OCI-LY3 (cell line): ENCODE measurements at regions not wholly inside any gene's neighbourhood (a gene's known extent, or its start where the extent isn't known, plus 50 kb on each side); places are given as distances from the start of the nearest gene placed in this dataset.

ENCODE experiments used
- H2AFZ ChIP-seq: fragments of 200-600, 300-600 bp; shearing (Covaris generic); 2 replicates; pipeline ENCODE4 v1.6.0; 2014; ENCODE audit warnings: antibody characterized with exemption, low read depth, low read length
- H3K27ac ChIP-seq: fragments of 200-600, 300-600 bp; sonication (generic); 2 replicates; pipeline ENCODE4 v1.5.1; 2014; ENCODE audit warnings: mild to moderate bottlenecking, low read length, moderate library complexity, mixed read lengths
- H3K27me3 ChIP-seq: fragments of 200-600, 300-600 bp; sonication (generic); 2 replicates; pipeline ENCODE4 v1.6.1; 2014; ENCODE audit warnings: low read depth, low read length, mixed read lengths
- H3K36me3 ChIP-seq: fragments of 200-600, 300-600 bp; sonication (generic); replicated peaks from 2 replicates; pipeline ENCODE3; 2014; ENCODE audit warnings: low read depth, low read length, mixed read lengths
- H3K4me1 ChIP-seq: fragments of 300-600, 200-600 bp; sonication (generic); 2 replicates; pipeline ENCODE4 v1.6.1; 2014; ENCODE audit warnings: low read length, mixed read lengths
- H3K4me2 ChIP-seq: fragments of 200-600, 300-600 bp; sonication (generic); 2 replicates; pipeline ENCODE4 v1.6.1; 2014; ENCODE audit warnings: low read length, mixed read lengths
- H3K4me3 ChIP-seq: fragments of 300-600, 200-600 bp; sonication (generic); 2 replicates; pipeline ENCODE4 v1.5.1; 2014; ENCODE audit warnings: antibody characterized with exemption, mild to moderate bottlenecking, low read length, moderate library complexity
- H3K79me2 ChIP-seq: fragments of 300-600, 200-600 bp; shearing (Covaris generic); 2 replicates; pipeline ENCODE4 v1.6.1; 2014; ENCODE audit warnings: mild to moderate bottlenecking, low read length, mixed read lengths
- H3K9ac ChIP-seq: fragments of 300-600, 200-600 bp; shearing (Covaris generic); 2 replicates; pipeline ENCODE4 v1.6.0; 2014; ENCODE audit warnings: mild to moderate bottlenecking, low read length, moderate library complexity
- H3K9me3 ChIP-seq: fragments of 200-600, 300-600 bp; shearing (Covaris generic); 2 replicates; pipeline ENCODE4 v1.6.1; 2014; ENCODE audit warnings: low read length, mixed read lengths; ENCODE audit not compliant: insufficient read depth
- H4K20me1 ChIP-seq: fragments of 200-600, 300-600 bp; sonication (generic); 2 replicates; pipeline ENCODE4 v1.6.1; 2016; ENCODE audit warnings: low read length, mixed read lengths; ENCODE audit not compliant: insufficient read depth
- EZH2phosphoT487 ChIP-seq: fragments of 200-600 bp; shearing (Covaris generic); IDR thresholded peaks from 2 replicates; pipeline ENCODE4 v1.6.1; 2018; ENCODE audit warnings: antibody characterized with exemption, mixed run types, low read depth
- TF ChIP-seq, protein P1 (sequence below): fragments of 200-600, 300-600 bp; sonication (generic); IDR thresholded peaks from 2 replicates; pipeline ENCODE4 v1.5.1; 2014; ENCODE audit warnings: antibody characterized with exemption, low read length, low read depth

DNA sequence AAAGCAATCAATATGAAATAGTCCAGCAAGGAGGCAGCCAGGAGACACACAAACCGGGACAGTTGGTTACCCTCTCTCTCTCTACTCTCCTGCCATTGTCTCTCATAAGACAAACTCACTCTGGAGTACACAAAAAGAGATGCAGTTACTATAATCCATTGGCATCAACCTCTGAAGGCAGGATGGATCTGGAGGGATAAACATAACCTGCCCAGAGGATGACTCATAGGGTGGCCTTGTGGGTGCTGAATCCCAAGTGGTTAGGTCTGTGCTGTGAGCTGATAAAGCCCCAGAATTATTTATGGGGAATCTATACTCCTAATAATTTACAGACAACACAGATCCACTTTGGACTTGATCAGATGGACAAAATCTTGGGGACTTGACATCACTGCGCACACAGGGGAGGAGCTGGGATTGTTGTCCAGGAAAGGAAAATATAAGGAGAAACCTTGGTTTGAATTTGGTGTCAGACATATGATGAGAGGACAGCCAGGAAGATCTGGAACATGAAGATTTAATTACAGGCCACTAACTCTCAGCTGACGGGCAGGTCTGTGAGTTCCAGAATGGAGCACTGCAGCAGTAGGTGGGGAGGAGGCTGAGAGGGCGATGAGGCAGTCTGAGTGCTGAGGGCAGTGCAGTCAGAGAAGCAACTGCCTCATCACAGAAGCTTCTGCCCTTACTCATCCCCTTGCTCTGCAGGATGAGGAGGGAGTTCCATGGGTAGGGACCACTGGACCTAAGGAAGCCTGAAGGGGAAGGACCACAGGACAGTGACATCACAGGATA is 113.9 kb upstream of the PRSS58 start:
- no peaks in the 10 kb centered on the region for H3K79me2 ChIP-seq
- no peaks in the 10 kb centered on the region for H4K20me1 ChIP-seq
- H3K36me3 ChIP-seq: no peaks in the 10 kb centered on the region
- no peak for TF ChIP-seq EZH2phosphoT487
- TF ChIP-seq, protein P1, sequence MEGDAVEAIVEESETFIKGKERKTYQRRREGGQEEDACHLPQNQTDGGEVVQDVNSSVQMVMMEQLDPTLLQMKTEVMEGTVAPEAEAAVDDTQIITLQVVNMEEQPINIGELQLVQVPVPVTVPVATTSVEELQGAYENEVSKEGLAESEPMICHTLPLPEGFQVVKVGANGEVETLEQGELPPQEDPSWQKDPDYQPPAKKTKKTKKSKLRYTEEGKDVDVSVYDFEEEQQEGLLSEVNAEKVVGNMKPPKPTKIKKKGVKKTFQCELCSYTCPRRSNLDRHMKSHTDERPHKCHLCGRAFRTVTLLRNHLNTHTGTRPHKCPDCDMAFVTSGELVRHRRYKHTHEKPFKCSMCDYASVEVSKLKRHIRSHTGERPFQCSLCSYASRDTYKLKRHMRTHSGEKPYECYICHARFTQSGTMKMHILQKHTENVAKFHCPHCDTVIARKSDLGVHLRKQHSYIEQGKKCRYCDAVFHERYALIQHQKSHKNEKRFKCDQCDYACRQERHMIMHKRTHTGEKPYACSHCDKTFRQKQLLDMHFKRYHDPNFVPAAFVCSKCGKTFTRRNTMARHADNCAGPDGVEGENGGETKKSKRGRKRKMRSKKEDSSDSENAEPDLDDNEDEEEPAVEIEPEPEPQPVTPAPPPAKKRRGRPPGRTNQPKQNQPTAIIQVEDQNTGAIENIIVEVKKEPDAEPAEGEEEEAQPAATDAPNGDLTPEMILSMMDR: no peak
- peaks cover 10% of the 10 kb centered on the region for H3K4me1 ChIP-seq
- H3K9me3 ChIP-seq: no peaks in the 10 kb centered on the region
- no peak overlapping the region for H3K4me3 ChIP-seq
- H3K4me2 ChIP-seq: no peak overlapping the region
- H2AFZ ChIP-seq: no peak overlapping the region
- H3K9ac ChIP-seq: no peak overlapping the region
- peaks cover 11% of the 10 kb centered on the region for H3K27me3 ChIP-seq
- H3K27ac ChIP-seq: no peak overlapping the region

DNA sequence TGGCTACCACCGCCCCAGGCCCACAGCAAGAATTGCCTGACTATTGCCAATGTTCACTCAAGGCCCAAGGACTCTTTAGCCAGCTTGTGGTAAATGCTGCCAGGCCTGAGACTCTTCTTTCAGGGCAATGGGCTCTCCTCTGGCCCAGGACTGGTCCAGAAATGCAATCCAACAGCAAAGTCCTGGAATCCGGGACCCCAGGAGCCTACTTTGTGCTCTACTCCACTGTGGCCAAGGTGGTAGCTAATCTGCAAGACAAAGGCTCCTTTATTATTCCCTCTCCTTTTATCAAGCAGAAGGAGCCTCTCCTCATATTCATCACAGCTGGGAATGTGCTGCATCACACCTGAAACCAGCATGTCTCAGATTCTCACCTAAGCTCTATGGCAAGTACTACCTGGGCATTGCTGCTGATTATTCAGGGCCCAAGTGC is 107.6 kb upstream of the PRSS58 start:
- H3K4me3 ChIP-seq: no peak overlapping the region
- H3K4me2 ChIP-seq: no peak overlapping the region
- H2AFZ ChIP-seq: no peak overlapping the region
- no peak overlapping the region for H3K27ac ChIP-seq
- no peaks in the 10 kb centered on the region for H4K20me1 ChIP-seq
- TF ChIP-seq EZH2phosphoT487: no peak
- TF ChIP-seq, protein P1: no peak
- no peaks in the 10 kb centered on the region for H3K4me1 ChIP-seq
- H3K79me2 ChIP-seq: no peaks in the 10 kb centered on the region
- no peaks in the 10 kb centered on the region for H3K9me3 ChIP-seq
- no peaks in the 10 kb centered on the region for H3K36me3 ChIP-seq
- peaks cover 21% of the 10 kb centered on the region for H3K27me3 ChIP-seq
- no peak overlapping the region for H3K9ac ChIP-seq

DNA sequence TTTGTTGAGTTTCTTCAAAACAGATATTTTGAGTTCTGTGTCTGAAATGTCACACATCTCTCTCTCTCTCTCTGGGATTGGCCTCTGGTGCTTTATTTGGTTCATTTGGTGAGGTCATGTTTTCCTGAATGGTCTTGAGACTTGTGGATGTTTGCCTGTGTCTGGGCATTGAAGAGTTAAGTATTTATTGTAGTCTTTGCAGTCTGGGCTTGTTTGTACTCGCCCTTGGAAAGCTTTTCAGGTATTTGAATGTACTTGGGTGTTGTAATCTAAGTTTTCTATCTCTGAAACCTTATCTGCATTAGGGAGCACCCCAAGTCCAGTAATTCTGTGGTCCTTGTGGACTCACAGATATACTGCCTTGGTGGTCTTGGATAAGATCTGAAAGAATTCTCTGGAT is 106.7 kb upstream of the PRSS58 start:
- no peak for TF ChIP-seq EZH2phosphoT487
- TF ChIP-seq, protein P1: no peak
- Histone ChIP-seq H3K79me2 (no peaks in the 10 kb centered on the region), H4K20me1 (no peaks in the 10 kb centered on the region), H2AFZ (no peak overlapping the region), H3K4me2 (no peak overlapping the region), H3K4me1 (no peaks in the 10 kb centered on the region), H3K4me3 (no peak overlapping the region), H3K27ac (no peak overlapping the region), H3K9me3 (no peaks in the 10 kb centered on the region), H3K27me3 (peaks cover 18% of the 10 kb centered on the region), H3K9ac (no peak overlapping the region), H3K36me3 (no peaks in the 10 kb centered on the region)

DNA sequence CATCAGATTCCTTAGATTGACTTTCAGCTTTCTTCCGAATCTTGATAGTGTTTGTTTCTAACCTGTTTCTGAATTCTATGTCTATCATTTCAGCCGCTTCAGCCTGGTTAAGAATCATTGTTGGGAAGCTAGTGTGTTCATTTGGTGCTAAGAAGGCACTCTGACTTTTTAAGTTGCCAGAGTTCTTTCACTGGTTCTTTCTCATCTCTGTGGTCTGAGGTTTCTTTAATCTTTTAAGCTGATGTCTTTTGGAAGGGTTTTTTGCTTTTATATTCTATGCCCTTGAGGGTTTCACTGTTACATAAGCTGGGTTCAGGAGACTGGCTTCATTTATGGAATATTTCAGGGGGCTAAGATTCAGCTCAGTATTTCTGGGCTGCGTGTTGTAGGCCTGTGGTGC is 104.5 kb upstream of the PRSS58 start:
- Histone ChIP-seq H3K79me2 (no peaks in the 10 kb centered on the region), H4K20me1 (no peaks in the 10 kb centered on the region), H3K27me3 (peaks cover 18% of the 10 kb centered on the region), H3K4me2 (no peak overlapping the region), H3K27ac (no peak overlapping the region), H3K4me3 (no peak overlapping the region), H3K4me1 (no peaks in the 10 kb centered on the region), H3K9ac (no peak overlapping the region), H3K9me3 (no peaks in the 10 kb centered on the region), H2AFZ (no peak overlapping the region), H3K36me3 (no peaks in the 10 kb centered on the region)
- TF ChIP-seq EZH2phosphoT487: no peak
- TF ChIP-seq, protein P1: no peak
